ENCODE measurements at regions not wholly inside any gene's neighbourhood (a gene's known extent, or its start where the extent isn't known, plus 50 kb on each side); places are given as distances from the start of the nearest gene placed in this dataset.
"Not testable (repeated sequence)": the region's sequence is repeated elsewhere in the genome, so short reads cannot be mapped to it uniquely, and the experiment has no call there.

- H3K27me3 ChIP-seq (ENCODE audit: insufficient read depth, low read length), result no peaks in the 10 kb centered on the region
- H3K4me1 ChIP-seq (ENCODE audit: insufficient read depth, low read length), result no peaks in the 10 kb centered on the region
- H3K4me3 ChIP-seq (ENCODE audit: low read length), result no peak overlapping the region
- H3K36me3 ChIP-seq (ENCODE audit: insufficient read depth, low read length), result no peaks in the 10 kb centered on the region
- no peak overlapping the region for H2AFZ ChIP-seq (ENCODE audit: low read depth, low read length)
- peaks cover 2% of the 10 kb centered on the region for H3K9me3 ChIP-seq (ENCODE audit: low read length)
These were observed 1055.1 kb upstream of the GJE1 start for GRCh38 chr6:141077355-141078333.

DNA sequence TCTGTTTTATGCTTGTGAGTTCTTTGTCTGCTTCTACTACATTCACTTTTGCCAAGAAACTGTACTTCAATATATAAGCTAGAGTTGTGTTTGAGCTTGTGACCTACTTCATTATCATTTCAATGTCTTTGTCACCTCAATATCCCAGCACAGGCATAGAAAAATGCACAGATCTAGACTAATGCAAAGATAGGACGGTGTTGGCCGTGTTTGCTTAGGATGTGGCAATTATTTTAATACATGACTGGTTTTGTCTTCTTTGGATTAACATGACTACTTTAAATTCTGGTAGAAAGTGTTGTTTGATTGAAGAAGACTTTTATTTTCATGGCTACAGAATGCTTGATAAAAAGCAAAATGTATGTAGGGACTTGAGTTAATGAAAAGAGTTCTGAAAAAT lies 1075.0 kb upstream of the GJE1 start:
- no peaks in the 10 kb centered on the region for H3K27me3 ChIP-seq (ENCODE audit: insufficient read depth, low read length)
- H2AFZ ChIP-seq (ENCODE audit: low read depth, low read length), result peak overlapping the region; percentile 49
- H3K36me3 ChIP-seq (ENCODE audit: insufficient read depth, low read length), result no peaks in the 10 kb centered on the region
- no peak overlapping the region for H3K4me3 ChIP-seq (ENCODE audit: low read length)
- H3K9me3 ChIP-seq (ENCODE audit: low read length), result no peaks in the 10 kb centered on the region
- H3K4me1 ChIP-seq (ENCODE audit: insufficient read depth, low read length), result peaks cover 16% of the 10 kb centered on the region

GRCh38 chr6:141056945-141057625 lies 1075.6 kb upstream of the GJE1 start:
- Histone ChIP-seq H3K4me1 (ENCODE audit: insufficient read depth, low read length) (peaks cover 16% of the 10 kb centered on the region), H3K36me3 (ENCODE audit: insufficient read depth, low read length) (no peaks in the 10 kb centered on the region), H3K9me3 (ENCODE audit: low read length) (no peaks in the 10 kb centered on the region), H3K4me3 (ENCODE audit: low read length) (no peak overlapping the region), H2AFZ (ENCODE audit: low read depth, low read length) (no peak overlapping the region), H3K27me3 (ENCODE audit: insufficient read depth, low read length) (no peaks in the 10 kb centered on the region)

- Histone ChIP-seq H3K9me3 (ENCODE audit: low read length) (no peaks in the 10 kb centered on the region), H3K27me3 (ENCODE audit: insufficient read depth, low read length) (no peaks in the 10 kb centered on the region), H3K4me3 (ENCODE audit: low read length) (no peak overlapping the region), H2AFZ (ENCODE audit: low read depth, low read length) (no peak overlapping the region), H3K4me1 (ENCODE audit: insufficient read depth, low read length) (no peaks in the 10 kb centered on the region), H3K36me3 (ENCODE audit: insufficient read depth, low read length) (no peaks in the 10 kb centered on the region)
These were observed 1082.3 kb upstream of the GJE1 start for GRCh38 chr6:141050471-141050870.

- Histone ChIP-seq H3K9me3 (ENCODE audit: low read length) (no peaks in the 10 kb centered on the region), H2AFZ (ENCODE audit: low read depth, low read length) (no peak overlapping the region), H3K4me3 (ENCODE audit: low read length) (no peak overlapping the region), H3K4me1 (ENCODE audit: insufficient read depth, low read length) (no peaks in the 10 kb centered on the region), H3K27me3 (ENCODE audit: insufficient read depth, low read length) (no peaks in the 10 kb centered on the region), H3K36me3 (ENCODE audit: insufficient read depth, low read length) (no peaks in the 10 kb centered on the region)
These were observed 1084.3 kb upstream of the GJE1 start for GRCh38 chr6:141048451-141048850.

- H3K4me1 ChIP-seq (ENCODE audit: insufficient read depth, low read length); H3K27me3 ChIP-seq (ENCODE audit: insufficient read depth, low read length); H2AFZ ChIP-seq (ENCODE audit: low read depth, low read length); H3K4me3 ChIP-seq (ENCODE audit: low read length); H3K36me3 ChIP-seq (ENCODE audit: insufficient read depth, low read length); H3K9me3 ChIP-seq (ENCODE audit: low read length): not testable (repeated sequence)
These were observed 1086.2 kb upstream of the GJE1 start for GRCh38 chr6:141046496-141046895.

GRCh38 chr6:141041596-141042087 lies 1091.1 kb upstream of the GJE1 start:
- Histone ChIP-seq H3K27me3 (ENCODE audit: insufficient read depth, low read length) (no peaks in the 10 kb centered on the region), H3K9me3 (ENCODE audit: low read length) (peaks cover 4% of the 10 kb centered on the region), H2AFZ (ENCODE audit: low read depth, low read length) (no peak overlapping the region), H3K36me3 (ENCODE audit: insufficient read depth, low read length) (no peaks in the 10 kb centered on the region), H3K4me1 (ENCODE audit: insufficient read depth, low read length) (no peaks in the 10 kb centered on the region), H3K4me3 (ENCODE audit: low read length) (no peak overlapping the region)

DNA sequence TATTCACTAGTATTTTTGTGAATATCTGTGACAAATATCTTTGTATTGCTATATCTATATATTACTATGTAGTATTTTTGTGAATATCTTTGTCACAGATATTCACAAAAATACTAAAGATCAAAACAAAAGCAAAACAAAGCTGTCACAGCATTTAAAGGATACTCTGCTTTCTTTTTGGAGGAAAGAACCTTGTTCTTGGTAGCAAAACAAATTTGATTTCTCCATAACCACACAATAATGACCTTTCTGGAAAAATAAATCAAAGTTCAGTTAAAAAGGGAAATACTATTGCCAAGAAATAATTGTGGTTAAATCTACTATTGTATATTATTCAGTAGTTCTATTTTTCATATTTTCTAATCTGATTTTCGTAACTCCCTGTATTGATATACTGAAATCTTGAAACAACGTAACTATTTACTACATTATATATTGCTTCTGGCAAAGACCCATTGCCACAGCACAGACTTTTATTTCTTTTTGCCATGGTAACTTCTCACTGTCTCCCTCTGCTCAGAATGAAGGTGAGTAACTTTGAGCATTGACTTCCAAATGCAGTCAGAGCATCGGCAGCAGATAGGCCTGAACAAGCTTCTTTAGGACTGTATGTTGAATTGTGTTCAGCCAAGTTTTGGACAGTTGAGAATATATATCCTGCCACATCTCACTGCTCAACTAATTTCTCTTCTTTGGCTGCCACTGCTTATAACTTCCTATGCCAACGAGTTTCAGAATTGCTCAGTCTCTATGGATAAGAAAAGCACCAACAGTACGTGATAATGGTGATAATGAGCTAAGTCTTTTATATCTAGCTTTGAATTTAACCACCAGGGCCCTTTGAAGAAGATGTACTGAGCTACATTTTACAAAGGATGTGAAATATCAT lies 1097.2 kb upstream of the GJE1 start:
- H3K9me3 ChIP-seq (ENCODE audit: low read length), result no peaks in the 10 kb centered on the region
- no peak overlapping the region for H3K4me3 ChIP-seq (ENCODE audit: low read length)
- no peaks in the 10 kb centered on the region for H3K27me3 ChIP-seq (ENCODE audit: insufficient read depth, low read length)
- H2AFZ ChIP-seq (ENCODE audit: low read depth, low read length), result no peak overlapping the region
- no peaks in the 10 kb centered on the region for H3K36me3 ChIP-seq (ENCODE audit: insufficient read depth, low read length)
- H3K4me1 ChIP-seq (ENCODE audit: insufficient read depth, low read length), result no peaks in the 10 kb centered on the region

GRCh38 chr6:141033101-141033500 lies 1099.6 kb upstream of the GJE1 start:
- Histone ChIP-seq H3K27me3 (ENCODE audit: insufficient read depth, low read length) (no peaks in the 10 kb centered on the region), H3K4me3 (ENCODE audit: low read length) (no peak overlapping the region), H2AFZ (ENCODE audit: low read depth, low read length) (no peak overlapping the region), H3K36me3 (ENCODE audit: insufficient read depth, low read length) (no peaks in the 10 kb centered on the region), H3K9me3 (ENCODE audit: low read length) (no peaks in the 10 kb centered on the region), H3K4me1 (ENCODE audit: insufficient read depth, low read length) (no peaks in the 10 kb centered on the region)

GRCh38 chr6:141029908-141030307 lies 1102.8 kb upstream of the GJE1 start:
- H2AFZ ChIP-seq (ENCODE audit: low read depth, low read length), result no peak overlapping the region

DNA sequence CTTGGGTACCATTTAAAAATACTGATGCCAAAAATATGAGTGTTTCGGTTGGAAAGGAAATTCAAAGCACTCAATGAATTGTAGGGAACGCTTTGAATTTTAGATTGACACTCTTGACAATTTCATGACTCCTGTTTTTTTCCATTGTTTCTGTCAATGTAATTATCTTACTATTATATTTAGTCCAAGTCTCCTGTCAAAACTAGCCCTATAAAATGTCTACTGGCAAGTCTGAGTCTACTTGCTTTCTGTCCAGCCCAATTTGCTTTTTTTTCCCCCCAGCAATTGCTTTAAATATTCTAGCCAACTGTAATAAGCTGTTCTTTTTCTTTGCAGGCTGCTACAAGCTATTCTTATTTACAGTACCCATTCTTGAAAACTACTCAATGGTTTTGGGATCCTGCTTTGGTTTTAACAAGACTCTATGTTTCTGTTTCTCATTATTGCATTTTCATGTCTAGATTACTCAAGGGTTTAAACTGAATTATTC lies 1103.9 kb upstream of the GJE1 start:
- no peaks in the 10 kb centered on the region for H3K27me3 ChIP-seq (ENCODE audit: insufficient read depth, low read length)
- H3K4me3 ChIP-seq (ENCODE audit: low read length), result no peak overlapping the region
- H3K36me3 ChIP-seq (ENCODE audit: insufficient read depth, low read length), result no peaks in the 10 kb centered on the region
- H3K4me1 ChIP-seq (ENCODE audit: insufficient read depth, low read length), result no peaks in the 10 kb centered on the region
- no peaks in the 10 kb centered on the region for H3K9me3 ChIP-seq (ENCODE audit: low read length)
- H2AFZ ChIP-seq (ENCODE audit: low read depth, low read length), result no peak overlapping the region

More at GRCh38 chr6:141029908-141030307, 1102.8 kb upstream of the GJE1 start:
- H3K4me3 ChIP-seq (ENCODE audit: low read length), result no peak overlapping the region
- no peaks in the 10 kb centered on the region for H3K9me3 ChIP-seq (ENCODE audit: low read length)
- no peaks in the 10 kb centered on the region for H3K36me3 ChIP-seq (ENCODE audit: insufficient read depth, low read length)
- H3K4me1 ChIP-seq (ENCODE audit: insufficient read depth, low read length), result no peaks in the 10 kb centered on the region
- H3K27me3 ChIP-seq (ENCODE audit: insufficient read depth, low read length), result no peaks in the 10 kb centered on the region

- no peak overlapping the region for H3K4me3 ChIP-seq (ENCODE audit: low read length)
- no peak overlapping the region for H2AFZ ChIP-seq (ENCODE audit: low read depth, low read length)
- no peaks in the 10 kb centered on the region for H3K27me3 ChIP-seq (ENCODE audit: insufficient read depth, low read length)
- no peaks in the 10 kb centered on the region for H3K4me1 ChIP-seq (ENCODE audit: insufficient read depth, low read length)
- H3K36me3 ChIP-seq (ENCODE audit: insufficient read depth, low read length), result no peaks in the 10 kb centered on the region
- no peaks in the 10 kb centered on the region for H3K9me3 ChIP-seq (ENCODE audit: low read length)
These were observed 1106.2 kb upstream of the GJE1 start for GRCh38 chr6:141026504-141026903.

All from neuron (in vitro differentiated cells).